GM19455 (cell line): ENCODE measurements at regions not wholly inside any gene's neighbourhood (a gene's known extent, or its start where the extent isn't known, plus 50 kb on each side); places are given as distances from the start of the nearest gene placed in this dataset.

Experiments used
- ATAC-seq: cut with Tn5 transposase; IDR thresholded peaks from one replicate; pipeline ENCODE4 v1.9.1; 2021; ENCODE audit not compliant: unreplicated experiment

GRCh38 chr9:107118863-107119624 lies 164.0 kb upstream of the RAD23B start:
- ATAC-seq, result no peak

- no peak for ATAC-seq
Measured at GRCh38 chr9:107119735-107120134, 163.3 kb upstream of the RAD23B start.

- no peak for ATAC-seq
Measured at GRCh38 chr9:107123389-107123788, 159.7 kb upstream of the RAD23B start.

GRCh38 chr9:107127608-107128007 lies 155.5 kb upstream of the RAD23B start:
- ATAC-seq, result no peak

GRCh38 chr9:107131108-107131799 lies 151.8 kb upstream of the RAD23B start:
- no peak for ATAC-seq

GRCh38 chr9:107136296-107136695 lies 146.8 kb upstream of the RAD23B start:
- no peak for ATAC-seq

GRCh38 chr9:107137495-107138202 lies 145.4 kb upstream of the RAD23B start:
- ATAC-seq, result no peak

GRCh38 chr9:107138261-107138992 lies 144.7 kb upstream of the RAD23B start:
- ATAC-seq, result no peak

- no peak for ATAC-seq
Measured at GRCh38 chr9:107141967-107142366, 141.1 kb upstream of the RAD23B start.

- no peak for ATAC-seq
Measured at GRCh38 chr9:107142430-107142829, 140.6 kb upstream of the RAD23B start.

GRCh38 chr9:107142896-107143603 lies 140.0 kb upstream of the RAD23B start:
- no peak for ATAC-seq

- ATAC-seq, result no peak
Measured at GRCh38 chr9:107144475-107144874, 138.6 kb upstream of the RAD23B start.

- ATAC-seq, result no peak
Measured at GRCh38 chr9:107147134-107147533, 135.9 kb upstream of the RAD23B start.

- ATAC-seq, result no peak
Measured at GRCh38 chr9:107148216-107148615, 134.9 kb upstream of the RAD23B start.

- no peak for ATAC-seq
Measured at GRCh38 chr9:107149756-107150155, 133.3 kb upstream of the RAD23B start.

GRCh38 chr9:107153336-107153735 lies 129.7 kb upstream of the RAD23B start:
- no peak for ATAC-seq

GRCh38 chr9:107154291-107154690 lies 128.8 kb upstream of the RAD23B start:
- no peak for ATAC-seq

- ATAC-seq, result no peak
Measured at GRCh38 chr9:107154766-107155165, 128.3 kb upstream of the RAD23B start.

- no peak for ATAC-seq
Measured at GRCh38 chr9:107155244-107155817, 127.7 kb upstream of the RAD23B start.

GRCh38 chr9:107158321-107158720 lies 124.8 kb upstream of the RAD23B start:
- no peak for ATAC-seq
